NB4 (cell line): ENCODE measurements at regions not wholly inside any gene's neighbourhood (a gene's known extent, or its start where the extent isn't known, plus 50 kb on each side); places are given as distances from the start of the nearest gene placed in this dataset.

ENCODE experiments used
- DNase-seq: peaks from one replicate; pipeline ENCODE4 v3.0.0; 2010; ENCODE audit warnings: low read depth
- H3K4me3 ChIP-seq: one replicate; pipeline ENCODE4 v1.5.1; 2011; ENCODE audit warnings: mild to moderate bottlenecking, low read depth, low read length, moderate library complexity
- MYC ChIP-seq: IDR thresholded peaks from 2 replicates; pipeline ENCODE4 v1.6.1; 2011; ENCODE audit warnings: low read depth, low read length
- POLR2A ChIP-seq: IDR thresholded peaks from 2 replicates; pipeline ENCODE4 v1.6.1; 2011; ENCODE audit warnings: mild to moderate bottlenecking; ENCODE audit not compliant: insufficient read length; ENCODE audit errors: extremely low read depth
- TF ChIP-seq, protein P1 (sequence below): IDR thresholded peaks from 2 replicates; pipeline ENCODE4 v1.6.1; 2011; ENCODE audit warnings: low read depth, low read length
- TF ChIP-seq, protein P2 (sequence below): IDR thresholded peaks from one replicate; pipeline ENCODE4 v1.5.1; 2012; ENCODE audit warnings: low read depth, low read length

DNA sequence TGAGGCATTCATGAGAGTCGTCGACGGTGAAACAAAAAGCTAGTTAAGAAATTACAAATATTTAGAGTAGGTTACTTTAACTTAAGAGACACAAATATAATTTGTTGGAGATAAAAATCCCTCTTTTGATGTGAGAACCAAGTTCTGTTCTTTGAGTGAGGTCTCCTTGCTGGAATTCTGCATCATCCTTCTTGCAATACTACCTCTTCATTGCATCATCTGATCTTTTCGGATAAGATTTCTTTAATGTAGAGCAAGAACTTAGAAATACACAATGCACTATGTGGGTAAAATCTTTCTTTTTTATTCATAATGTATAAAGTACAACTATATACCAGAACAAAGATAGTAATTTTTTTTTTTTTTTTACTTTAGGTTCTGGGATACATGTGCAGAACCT is 118.4 kb downstream of the ARL4C start:
- DNase-seq: no peak
- no peak overlapping the region for H3K4me3 ChIP-seq
- TF ChIP-seq POLR2A: no peak
- TF ChIP-seq MYC: no peak
- TF ChIP-seq, protein P1, sequence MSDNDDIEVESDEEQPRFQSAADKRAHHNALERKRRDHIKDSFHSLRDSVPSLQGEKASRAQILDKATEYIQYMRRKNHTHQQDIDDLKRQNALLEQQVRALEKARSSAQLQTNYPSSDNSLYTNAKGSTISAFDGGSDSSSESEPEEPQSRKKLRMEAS: no peak
- TF ChIP-seq, protein P2, sequence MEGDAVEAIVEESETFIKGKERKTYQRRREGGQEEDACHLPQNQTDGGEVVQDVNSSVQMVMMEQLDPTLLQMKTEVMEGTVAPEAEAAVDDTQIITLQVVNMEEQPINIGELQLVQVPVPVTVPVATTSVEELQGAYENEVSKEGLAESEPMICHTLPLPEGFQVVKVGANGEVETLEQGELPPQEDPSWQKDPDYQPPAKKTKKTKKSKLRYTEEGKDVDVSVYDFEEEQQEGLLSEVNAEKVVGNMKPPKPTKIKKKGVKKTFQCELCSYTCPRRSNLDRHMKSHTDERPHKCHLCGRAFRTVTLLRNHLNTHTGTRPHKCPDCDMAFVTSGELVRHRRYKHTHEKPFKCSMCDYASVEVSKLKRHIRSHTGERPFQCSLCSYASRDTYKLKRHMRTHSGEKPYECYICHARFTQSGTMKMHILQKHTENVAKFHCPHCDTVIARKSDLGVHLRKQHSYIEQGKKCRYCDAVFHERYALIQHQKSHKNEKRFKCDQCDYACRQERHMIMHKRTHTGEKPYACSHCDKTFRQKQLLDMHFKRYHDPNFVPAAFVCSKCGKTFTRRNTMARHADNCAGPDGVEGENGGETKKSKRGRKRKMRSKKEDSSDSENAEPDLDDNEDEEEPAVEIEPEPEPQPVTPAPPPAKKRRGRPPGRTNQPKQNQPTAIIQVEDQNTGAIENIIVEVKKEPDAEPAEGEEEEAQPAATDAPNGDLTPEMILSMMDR: no peak

DNA sequence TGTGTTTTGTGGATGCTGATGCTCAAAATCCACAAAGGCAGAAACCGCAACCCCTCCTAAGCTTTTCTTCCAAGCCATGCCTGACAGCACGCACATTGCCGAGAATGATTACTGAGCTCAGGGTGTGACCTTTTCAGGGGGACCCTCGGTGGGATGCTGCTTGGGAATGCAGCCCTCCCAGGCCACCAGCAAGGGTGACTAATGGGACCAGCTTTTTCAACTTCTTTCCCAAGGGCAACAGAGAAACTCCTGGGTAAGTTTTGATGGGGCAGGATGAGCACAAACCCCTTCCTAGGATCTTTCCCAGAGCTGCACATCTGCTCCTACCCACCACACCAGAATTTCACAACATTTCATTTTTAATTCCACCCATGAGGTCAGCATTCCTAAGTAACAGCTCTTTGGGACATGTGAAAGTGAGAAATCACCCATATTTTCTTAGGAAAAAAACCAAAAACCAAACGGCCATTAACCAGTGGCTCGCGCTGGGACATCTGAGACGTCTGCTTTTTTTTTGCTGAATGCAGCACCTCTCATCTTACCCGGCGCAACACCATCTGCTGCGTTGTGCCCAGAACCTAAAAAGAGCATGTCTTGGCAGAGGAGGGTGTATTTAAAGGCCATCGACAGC is 119.0 kb downstream of the ARL4C start:
- TF ChIP-seq, protein P2: no peak
- TF ChIP-seq POLR2A: no peak
- no peak for TF ChIP-seq MYC
- TF ChIP-seq, protein P1: no peak
- no peak for DNase-seq
- H3K4me3 ChIP-seq: no peak overlapping the region

DNA sequence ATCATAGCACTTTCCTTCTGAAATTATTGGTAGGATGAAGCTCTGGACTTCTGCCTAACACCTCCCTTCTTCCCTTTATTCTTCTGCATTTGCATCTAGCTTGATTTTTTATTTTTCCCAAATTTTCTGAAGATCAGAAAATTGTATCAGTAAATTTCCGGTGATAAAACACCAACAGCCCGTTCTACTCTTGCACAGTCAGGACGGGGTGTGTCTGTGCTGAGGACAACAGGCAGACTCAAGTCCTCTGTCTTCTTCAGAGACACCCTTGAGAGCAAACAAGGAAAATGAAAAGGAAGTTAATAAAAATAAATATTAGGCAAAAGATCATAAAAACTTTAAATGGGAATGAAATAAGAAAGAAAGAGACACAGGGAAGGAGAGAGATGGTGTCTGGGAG is 120.7 kb downstream of the ARL4C start:
- no peak for DNase-seq
- TF ChIP-seq MYC: no peak
- TF ChIP-seq, protein P2: no peak
- H3K4me3 ChIP-seq: no peak overlapping the region

DNA sequence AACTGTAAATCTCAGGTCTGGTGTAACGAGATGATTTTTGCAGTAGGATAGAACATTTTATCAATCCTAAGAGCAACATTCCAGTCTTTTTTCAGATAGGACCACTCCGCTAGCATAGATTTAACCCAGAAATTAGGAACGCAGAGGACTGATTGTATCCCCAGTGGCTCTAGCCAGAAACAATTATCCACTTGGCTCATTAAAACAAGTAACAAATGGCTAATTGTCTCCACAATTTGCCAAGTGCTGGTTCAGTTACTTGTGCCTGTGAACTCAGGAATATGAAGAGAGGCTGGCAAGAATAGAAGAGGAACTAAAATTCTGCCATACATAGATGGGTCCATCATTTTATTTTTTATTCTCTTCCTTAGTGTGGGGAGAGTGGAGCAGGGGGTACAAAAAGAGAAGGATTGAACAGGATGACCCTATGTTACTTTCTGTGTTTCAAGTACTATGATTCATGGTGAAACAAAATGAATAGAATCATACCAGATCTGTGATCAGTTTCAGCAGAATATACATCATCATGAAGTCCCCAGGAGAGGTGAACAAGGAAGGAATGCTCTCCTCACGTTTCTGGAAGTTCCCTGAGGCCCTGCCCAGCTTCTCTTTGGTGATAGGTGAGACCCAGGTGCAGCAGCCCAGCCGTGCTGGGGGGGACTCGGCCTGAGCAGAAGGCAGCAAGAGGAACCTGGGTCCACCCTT is 121.6 kb downstream of the ARL4C start:
- TF ChIP-seq, protein P1: no peak
- TF ChIP-seq MYC: no peak
- TF ChIP-seq POLR2A: no peak
- TF ChIP-seq, protein P2: no peak
- H3K4me3 ChIP-seq: no peak overlapping the region
- DNase-seq: no peak

DNA sequence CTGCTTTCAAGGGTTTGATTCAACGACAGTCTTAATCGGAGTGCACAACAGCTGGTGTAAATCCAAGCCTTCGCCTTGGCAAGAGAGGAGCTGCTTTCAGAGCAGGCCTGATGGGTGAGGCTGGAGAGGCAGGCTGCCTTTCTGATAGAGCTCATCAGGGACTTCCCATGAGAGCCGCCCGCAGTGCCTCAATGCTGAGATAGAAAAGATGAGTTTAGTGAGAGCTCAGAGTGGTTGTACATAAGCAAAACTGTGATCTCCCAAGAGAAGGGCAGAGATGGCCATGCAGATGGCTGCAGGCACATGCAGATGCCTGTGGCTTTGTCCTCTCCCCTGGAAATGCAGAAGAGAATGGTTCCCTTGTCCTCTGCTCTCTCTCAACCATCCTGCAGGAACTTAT is 122.1 kb downstream of the ARL4C start:
- no peak overlapping the region for H3K4me3 ChIP-seq
- no peak for DNase-seq
- TF ChIP-seq, protein P1: no peak
- no peak for TF ChIP-seq POLR2A
- TF ChIP-seq, protein P2: no peak
- no peak for TF ChIP-seq MYC
